WTC11 (cell line): ENCODE measurements at regions not wholly inside any gene's neighbourhood (a gene's known extent, or its start where the extent isn't known, plus 50 kb on each side); places are given as distances from the start of the nearest gene placed in this dataset.

Source experiments
- ATAC-seq: fragments of 200-7000 bp; cut with Tn5 transposase; 2 replicates; pipeline ENCODE4 v1.10.0; 2021; ENCODE audit warnings: mild to moderate bottlenecking, moderate library complexity
- CTCF ChIA-PET: fragments of 300-600 bp; sonication (Branson Sonifier 250); formaldehyde crosslinking; loops from one replicate; lab custom pipeline; 2021; ENCODE audit warnings: antibody characterized with exemption; lab: Charles Lee
- POLR2A ChIA-PET: fragments of 350-600 bp; sonication (Branson Sonifier 250); formaldehyde crosslinking; loops from one replicate; lab custom pipeline; 2021; ENCODE audit warnings: antibody characterized with exemption; lab: Charles Lee
- DNase-seq: peaks from one replicate; pipeline ENCODE4 v3.0.0; 2021; ENCODE audit warnings: low spot score
- H3K27ac Mint-ChIP-seq: 2 replicates; pipeline ENCODE4 v1.8.0; 2021; ENCODE audit warnings: mixed read lengths
- H3K27me3 Mint-ChIP-seq: 2 replicates; pipeline ENCODE4 v1.8.0; 2021; ENCODE audit warnings: low read depth, mild to moderate bottlenecking, moderate library complexity, mixed read lengths
- H3K36me3 Mint-ChIP-seq: 2 replicates; pipeline ENCODE4 v1.8.0; 2021; ENCODE audit warnings: mixed read lengths
- H3K4me1 Mint-ChIP-seq: 2 replicates; pipeline ENCODE4 v1.8.0; 2022; ENCODE audit warnings: mixed read lengths
- H3K4me3 Mint-ChIP-seq: 2 replicates; pipeline ENCODE4 v1.8.0; 2021; ENCODE audit warnings: mild to moderate bottlenecking, moderate library complexity, mixed read lengths
- H3K9me3 Mint-ChIP-seq: 2 replicates; pipeline ENCODE4 v1.8.0; 2021; ENCODE audit warnings: mixed read lengths
- ATF2 ChIP-seq: sonication (generic); formaldehyde crosslinking; IDR thresholded peaks from 2 replicates; pipeline ENCODE4 v1.8.1; 2022; ENCODE audit warnings: low read depth, missing genetic modification reagents, borderline replicate concordance
- CBFB ChIP-seq: sonication (generic); formaldehyde crosslinking; IDR thresholded peaks from 2 replicates; pipeline ENCODE4 v1.8.1; 2022; ENCODE audit warnings: mild to moderate bottlenecking, low read depth, missing genetic modification reagents
- ELF4 ChIP-seq: sonication (generic); formaldehyde crosslinking; IDR thresholded peaks from 2 replicates; pipeline ENCODE4 v1.8.1; 2022; ENCODE audit warnings: low read depth, mild to moderate bottlenecking, moderate library complexity, missing genetic modification reagents
- FOXJ3 ChIP-seq: sonication (generic); formaldehyde crosslinking; IDR thresholded peaks from 2 replicates; pipeline ENCODE4 v1.9.0; 2021; ENCODE audit warnings: missing genetic modification reagents, mild to moderate bottlenecking, borderline replicate concordance
- FOXP4 ChIP-seq: sonication (generic); formaldehyde crosslinking; IDR thresholded peaks from 2 replicates; pipeline ENCODE4 v1.8.0; 2022; ENCODE audit warnings: mild to moderate bottlenecking, missing genetic modification reagents
- MLX ChIP-seq: sonication (generic); formaldehyde crosslinking; IDR thresholded peaks from 2 replicates; pipeline ENCODE4 v1.8.1; 2023; ENCODE audit warnings: mild to moderate bottlenecking, missing genetic modification reagents, moderate library complexity
- MXD4 ChIP-seq: fragments of 250-450 bp; sonication (Bioruptor Pico); IDR thresholded peaks from 2 replicates; pipeline ENCODE4 v1.8.0; 2021; ENCODE audit warnings: mild to moderate bottlenecking, moderate library complexity, borderline replicate concordance
- NR2C2 ChIP-seq: sonication (generic); formaldehyde crosslinking; IDR thresholded peaks from 2 replicates; pipeline ENCODE4 v1.8.0; 2022; ENCODE audit warnings: mild to moderate bottlenecking, missing genetic modification reagents
- NR3C1 ChIP-seq: sonication (generic); formaldehyde crosslinking; conservative IDR thresholded peaks from 2 replicates; pipeline ENCODE4 v1.8.1; 2023; ENCODE audit warnings: low read depth, mild to moderate bottlenecking, missing genetic modification reagents
- STAT6 ChIP-seq: sonication (generic); formaldehyde crosslinking; conservative IDR thresholded peaks from 2 replicates; pipeline ENCODE4 v1.8.1; 2023; ENCODE audit warnings: mild to moderate bottlenecking, low read depth, missing genetic modification reagents, moderate library complexity
- TCF7 ChIP-seq: sonication (generic); formaldehyde crosslinking; IDR thresholded peaks from 2 replicates; pipeline ENCODE4 v1.8.0; 2022; ENCODE audit warnings: mild to moderate bottlenecking, low read depth, missing genetic modification reagents, moderate library complexity
- TEAD1 ChIP-seq: sonication (generic); formaldehyde crosslinking; IDR thresholded peaks from 2 replicates; pipeline ENCODE4 v1.8.0; 2022; ENCODE audit warnings: mild to moderate bottlenecking, missing genetic modification reagents
- TF ChIP-seq, protein P1 (sequence below): fragments of 250-450 bp; sonication (Bioruptor Pico); IDR thresholded peaks from 2 replicates; pipeline ENCODE4 v2.1.2; 2022; ENCODE audit warnings: mild to moderate bottlenecking, moderate library complexity
- TF ChIP-seq, protein P2 (sequence below): sonication (generic); formaldehyde crosslinking; IDR thresholded peaks from 2 replicates; pipeline ENCODE4 v1.8.1; 2023; ENCODE audit warnings: mild to moderate bottlenecking, missing genetic modification reagents, moderate library complexity
- TF ChIP-seq, protein P3 (sequence below): sonication (generic); formaldehyde crosslinking; IDR thresholded peaks from 2 replicates; pipeline ENCODE4 v1.8.1; 2023; ENCODE audit warnings: mild to moderate bottlenecking, moderate library complexity, missing genetic modification reagents

- H3K27ac Mint-ChIP-seq: no peak overlapping the region
- peaks cover 31% of the 10 kb centered on the region for H3K9me3 Mint-ChIP-seq
- H3K27me3 Mint-ChIP-seq: no peaks in the 10 kb centered on the region
Observed at GRCh38 chr12:38961012-38961411, 55.6 kb upstream of the CPNE8 start.

DNA sequence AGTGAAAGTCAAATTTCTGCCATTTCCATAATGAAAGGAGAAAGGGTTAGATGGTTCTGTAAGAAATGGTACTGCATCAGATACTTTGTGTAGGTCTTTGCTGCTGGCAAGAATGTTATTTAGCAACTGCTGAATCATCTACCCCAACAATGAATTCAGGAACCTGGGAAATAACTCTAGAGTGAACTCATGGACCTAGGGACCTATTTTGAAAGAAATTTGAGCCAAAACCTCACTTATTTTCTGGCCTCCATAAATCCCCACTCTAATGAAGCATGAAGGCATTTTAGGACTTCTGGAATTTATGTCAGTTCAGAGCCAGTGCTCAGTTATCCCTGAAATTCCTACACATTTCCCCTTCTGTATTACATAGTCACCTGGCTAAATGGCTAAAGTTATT is 50.9 kb upstream of the CPNE8 start:
- H3K36me3 Mint-ChIP-seq: no peaks in the 10 kb centered on the region
- CTCF ChIA-PET: no interaction called here
- no peak for TF ChIP-seq CBFB (CRISPR knock-in tag)
- TF ChIP-seq, protein P1, sequence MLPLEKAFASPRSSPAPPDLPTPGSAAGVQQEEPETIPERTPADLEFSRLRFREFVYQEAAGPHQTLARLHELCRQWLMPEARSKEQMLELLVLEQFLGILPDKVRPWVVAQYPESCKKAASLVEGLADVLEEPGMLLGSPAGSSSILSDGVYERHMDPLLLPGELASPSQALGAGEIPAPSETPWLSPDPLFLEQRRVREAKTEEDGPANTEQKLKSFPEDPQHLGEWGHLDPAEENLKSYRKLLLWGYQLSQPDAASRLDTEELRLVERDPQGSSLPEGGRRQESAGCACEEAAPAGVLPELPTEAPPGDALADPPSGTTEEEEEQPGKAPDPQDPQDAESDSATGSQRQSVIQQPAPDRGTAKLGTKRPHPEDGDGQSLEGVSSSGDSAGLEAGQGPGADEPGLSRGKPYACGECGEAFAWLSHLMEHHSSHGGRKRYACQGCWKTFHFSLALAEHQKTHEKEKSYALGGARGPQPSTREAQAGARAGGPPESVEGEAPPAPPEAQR (CRISPR knock-in tag): no peak
- TF ChIP-seq NR2C2 (CRISPR knock-in tag): no peak
- no peak for TF ChIP-seq STAT6 (CRISPR knock-in tag)
- ATAC-seq: no peak
- H3K4me3 Mint-ChIP-seq: no peak overlapping the region
- H3K27ac Mint-ChIP-seq: no peak overlapping the region
- POLR2A ChIA-PET: no interaction called here
- peaks cover 21% of the 10 kb centered on the region for H3K9me3 Mint-ChIP-seq
- peaks cover 19% of the 10 kb centered on the region for H3K4me1 Mint-ChIP-seq
- DNase-seq: no peak
- H3K27me3 Mint-ChIP-seq: no peaks in the 10 kb centered on the region

More at GRCh38 chr12:38961012-38961411, 55.6 kb upstream of the CPNE8 start:
- ATAC-seq: no peak
- TF ChIP-seq FOXJ3 (CRISPR knock-in tag) (no peak), NR3C1 (CRISPR knock-in tag) (no peak), ELF4 (CRISPR knock-in tag) (no peak), ATF2 (CRISPR knock-in tag) (no peak), TEAD1 (no peak), MXD4 (CRISPR knock-in tag) (no peak), MLX (no peak), CBFB (CRISPR knock-in tag) (no peak), FOXP4 (CRISPR knock-in tag) (no peak), NR2C2 (CRISPR knock-in tag) (no peak), TCF7 (CRISPR knock-in tag) (no peak)
- TF ChIP-seq, protein P2, sequence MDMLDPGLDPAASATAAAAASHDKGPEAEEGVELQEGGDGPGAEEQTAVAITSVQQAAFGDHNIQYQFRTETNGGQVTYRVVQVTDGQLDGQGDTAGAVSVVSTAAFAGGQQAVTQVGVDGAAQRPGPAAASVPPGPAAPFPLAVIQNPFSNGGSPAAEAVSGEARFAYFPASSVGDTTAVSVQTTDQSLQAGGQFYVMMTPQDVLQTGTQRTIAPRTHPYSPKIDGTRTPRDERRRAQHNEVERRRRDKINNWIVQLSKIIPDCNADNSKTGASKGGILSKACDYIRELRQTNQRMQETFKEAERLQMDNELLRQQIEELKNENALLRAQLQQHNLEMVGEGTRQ (CRISPR knock-in tag): no peak
- TF ChIP-seq, protein P3, sequence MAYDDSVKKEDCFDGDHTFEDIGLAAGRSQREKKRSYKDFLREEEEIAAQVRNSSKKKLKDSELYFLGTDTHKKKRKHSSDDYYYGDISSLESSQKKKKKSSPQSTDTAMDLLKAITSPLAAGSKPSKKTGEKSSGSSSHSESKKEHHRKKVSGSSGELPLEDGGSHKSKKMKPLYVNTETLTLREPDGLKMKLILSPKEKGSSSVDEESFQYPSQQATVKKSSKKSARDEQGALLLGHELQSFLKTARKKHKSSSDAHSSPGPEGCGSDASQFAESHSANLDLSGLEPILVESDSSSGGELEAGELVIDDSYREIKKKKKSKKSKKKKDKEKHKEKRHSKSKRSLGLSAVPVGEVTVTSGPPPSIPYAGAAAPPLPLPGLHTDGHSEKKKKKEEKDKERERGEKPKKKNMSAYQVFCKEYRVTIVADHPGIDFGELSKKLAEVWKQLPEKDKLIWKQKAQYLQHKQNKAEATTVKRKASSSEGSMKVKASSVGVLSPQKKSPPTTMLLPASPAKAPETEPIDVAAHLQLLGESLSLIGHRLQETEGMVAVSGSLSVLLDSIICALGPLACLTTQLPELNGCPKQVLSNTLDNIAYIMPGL (CRISPR knock-in tag): no peak
- no peak overlapping the region; the same call in 1 of the 2 replicates for H3K4me3 Mint-ChIP-seq
- peaks cover 5% of the 10 kb centered on the region; the same call in 1 of the 2 replicates for H3K36me3 Mint-ChIP-seq
- no peak for DNase-seq
- H3K4me1 Mint-ChIP-seq: peaks cover 26% of the 10 kb centered on the region
- ChIA-PET CTCF (interaction anchor here (1.2 to 2.2 kb wide), 2 partner anchors 143 to 312 kb away, joined by 3 to 7 read pairs; no protein-coding TSS in a partner anchor), POLR2A (interaction anchor here (1.0 kb wide), 1 partner anchor 29 kb away, joined by 5 read pairs; no protein-coding TSS in a partner anchor)
